Keratinocyte (primary cell): ENCODE measurements at regions not wholly inside any gene's neighbourhood (a gene's known extent, or its start where the extent isn't known, plus 50 kb on each side); places are given as distances from the start of the nearest gene placed in this dataset.

ENCODE experiments used
- DNase-seq: peaks from one replicate; pipeline ENCODE4 v3.0.0-alpha.2; 2011; ENCODE audit warnings: low read depth, missing footprints, low spot score
- FAIRE-seq: peaks from 2 replicates; lab custom pipeline; 2011; peaks lifted over from hg19 to GRCh38; lab: Jason Lieb, UNC
- H2AFZ ChIP-seq: 2 replicates; pipeline ENCODE4 v1.6.0; 2012; ENCODE audit warnings: low read length, control low read depth, inconsistent platforms; ENCODE audit not compliant: control insufficient read depth
- H3K27ac ChIP-seq: 2 replicates; pipeline ENCODE4 v1.5.1; 2011; ENCODE audit warnings: low read length; ENCODE audit not compliant: control insufficient read depth, insufficient read depth
- H3K27me3 ChIP-seq: 3 replicates; pipeline ENCODE4 v1.6.0; 2011; ENCODE audit warnings: low read length; ENCODE audit not compliant: control insufficient read depth, insufficient read depth; ENCODE audit errors: extremely low read depth
- H3K36me3 ChIP-seq, 2 experiments: 2 replicates in 1 of 2; 3 replicates in 1 of 2; pipeline ENCODE4 v1.5.1; 2011; ENCODE audit warnings: low read length in 2 of 2, mild to moderate bottlenecking in 1 of 2; ENCODE audit not compliant: control insufficient read depth in 2 of 2, insufficient read depth in 2 of 2; ENCODE audit errors: extremely low read depth in 1 of 2
- H3K4me1 ChIP-seq: 3 replicates; pipeline ENCODE4 v1.5.1; 2011; ENCODE audit warnings: low read length; ENCODE audit not compliant: control insufficient read depth, insufficient read depth; ENCODE audit errors: extremely low read depth
- H3K4me2 ChIP-seq: 3 replicates; pipeline ENCODE4 v1.6.0; 2011; ENCODE audit warnings: low read depth, low read length; ENCODE audit not compliant: control insufficient read depth, insufficient read depth; ENCODE audit errors: extremely low read depth
- H3K4me3 ChIP-seq, 3 experiments: fragments of 200-600 bp in 1 of 3; sonication (generic) in 1 of 3; 2 replicates in 2 of 3; 3 replicates in 1 of 3; pipeline ENCODE4 v1.5.1; 2011 to 2016; ENCODE audit warnings: low read length in 3 of 3, mild to moderate bottlenecking in 3 of 3, control low read depth in 2 of 3, inconsistent platforms in 1 of 3, low read depth in 1 of 3, mixed read lengths in 1 of 3, mixed run types in 1 of 3, moderate library complexity in 1 of 3; ENCODE audit not compliant: control insufficient read depth in 2 of 3, insufficient read depth in 2 of 3; ENCODE audit errors: extremely low read depth in 1 of 3
- H3K79me2 ChIP-seq: 2 replicates; pipeline ENCODE4 v1.6.0; 2012; ENCODE audit warnings: low read length; ENCODE audit not compliant: control insufficient read depth, insufficient read depth
- H3K9ac ChIP-seq: 3 replicates; pipeline ENCODE4 v1.6.0; 2011; ENCODE audit warnings: low read length; ENCODE audit not compliant: control insufficient read depth, insufficient read depth; ENCODE audit errors: extremely low read depth
- H3K9me1 ChIP-seq: 3 replicates; pipeline ENCODE4 v1.6.0; 2011; ENCODE audit warnings: low read length; ENCODE audit not compliant: control insufficient read depth, insufficient read depth; ENCODE audit errors: extremely low read depth
- H3K9me3 ChIP-seq: 2 replicates; pipeline ENCODE4 v1.5.1; 2012; ENCODE audit warnings: low read depth, low read length; ENCODE audit not compliant: control insufficient read depth
- H4K20me1 ChIP-seq: 3 replicates; pipeline ENCODE4 v1.6.0; 2011; ENCODE audit warnings: low read length; ENCODE audit not compliant: control insufficient read depth, insufficient read depth; ENCODE audit errors: extremely low read depth
- EZH2 ChIP-seq: IDR thresholded peaks from one replicate; pipeline ENCODE4 v1.6.1; 2012; ENCODE audit warnings: inconsistent platforms, mild to moderate bottlenecking, low read length, moderate library complexity
- dilution Hi-C: fragments of 300-500 bp; cut with MboI; formaldehyde crosslinking; loops from one replicate; pipeline ENCODE4 v1.7.0; 2020; ENCODE audit warnings: low sequenced_read_pairs; ENCODE audit not compliant: extremely low pct_ligation_motif_present
- TF ChIP-seq, protein P1 (sequence below), 3 experiments: IDR thresholded peaks in 1 of 3; conservative IDR thresholded peaks in 1 of 3; optimal IDR thresholded peaks in 1 of 3; 2 replicates in 2 of 3; 3 replicates in 1 of 3; pipeline versions ENCODE3 to v1.5.1; 2011; ENCODE audit warnings: low read length in 3 of 3, mild to moderate bottlenecking in 3 of 3, moderate library complexity in 2 of 3, control low read depth in 1 of 3, inconsistent platforms in 1 of 3; ENCODE audit not compliant: insufficient read depth in 2 of 3; ENCODE audit errors: extremely low read depth in 1 of 3

DNA sequence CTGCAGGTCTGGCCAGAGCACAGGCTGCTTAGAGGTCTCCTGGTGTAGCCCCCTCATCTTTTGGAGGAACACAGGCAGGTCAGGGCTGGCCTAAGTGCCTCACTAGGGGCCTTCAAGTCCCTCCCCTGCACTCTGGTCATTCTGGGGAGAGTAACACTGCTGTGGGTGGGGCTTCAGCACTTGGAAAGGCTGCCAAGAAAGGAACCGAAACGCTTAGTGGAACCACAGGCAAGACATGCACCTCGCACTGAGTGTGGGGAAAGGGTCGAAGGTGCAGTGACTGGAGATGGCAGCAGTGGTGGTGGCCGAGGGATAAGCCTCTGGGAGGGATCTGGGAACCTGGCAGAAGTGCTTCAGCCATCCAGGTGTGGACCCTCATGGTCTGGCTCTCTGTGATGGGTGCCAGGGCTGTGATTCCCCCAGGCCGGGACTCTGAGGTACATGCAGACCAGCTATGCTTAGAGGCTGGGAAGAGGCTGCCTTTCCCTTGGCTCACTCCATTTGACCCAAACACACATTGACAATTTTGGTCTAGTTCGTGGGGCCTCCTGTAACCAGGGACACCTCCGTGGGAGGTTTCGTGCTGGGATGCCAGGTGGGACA is 182.9 kb upstream of the CSF3R start:
- no peaks in the 10 kb centered on the region for H3K27me3 ChIP-seq

DNA sequence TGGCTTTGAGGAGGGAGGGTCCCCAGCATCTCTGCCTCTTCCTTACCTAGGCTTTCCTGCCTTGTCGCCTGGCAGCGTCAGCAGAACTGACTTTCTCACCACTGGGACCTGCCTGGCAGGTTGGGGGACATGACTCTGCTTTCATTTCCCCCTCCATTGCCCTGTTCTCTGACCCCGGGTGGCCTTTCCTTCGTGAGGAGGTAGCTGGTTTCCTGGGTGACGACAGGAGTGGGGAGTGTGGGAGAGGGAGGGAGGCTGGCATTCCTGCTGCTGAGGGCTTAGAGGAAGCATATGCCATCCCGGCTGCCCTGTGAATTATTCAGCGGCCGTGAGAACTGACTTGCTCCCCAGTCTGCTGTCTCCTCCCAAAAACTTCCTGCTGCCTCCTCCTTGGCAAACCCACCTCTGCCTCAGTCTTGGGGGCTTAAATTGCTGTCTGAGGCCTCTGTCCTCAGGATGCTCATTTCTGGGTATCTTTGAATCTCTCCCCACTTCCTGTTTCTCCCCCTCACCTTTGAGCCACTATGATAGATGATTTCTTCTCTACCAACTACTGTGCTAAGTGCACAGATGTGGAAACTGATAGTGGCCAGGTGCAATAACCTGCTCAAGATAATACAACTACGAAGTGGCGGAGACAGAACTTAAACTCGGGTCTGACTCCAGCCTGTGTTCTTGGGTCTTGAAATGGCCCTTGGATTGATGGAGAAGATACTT is 182.0 kb upstream of the CSF3R start:
- dilution Hi-C loops = no loop called here
- no peak overlapping the region for H3K4me3 ChIP-seq
- no peaks in the 10 kb centered on the region for H3K27me3 ChIP-seq
- H4K20me1 ChIP-seq = no peaks in the 10 kb centered on the region
- H3K79me2 ChIP-seq = no peaks in the 10 kb centered on the region
- H3K9me3 ChIP-seq = no peaks in the 10 kb centered on the region
- H3K27ac ChIP-seq = no peak overlapping the region
- H3K36me3 ChIP-seq = no peaks in the 10 kb centered on the region
- FAIRE-seq (no peak), DNase-seq (no peak)
- H3K4me2 ChIP-seq = no peak overlapping the region
- H3K9ac ChIP-seq = no peak overlapping the region
- no peaks in the 10 kb centered on the region for H3K9me1 ChIP-seq
- no peaks in the 10 kb centered on the region for H3K4me1 ChIP-seq
- H2AFZ ChIP-seq = no peak overlapping the region
- TF ChIP-seq, protein P1, sequence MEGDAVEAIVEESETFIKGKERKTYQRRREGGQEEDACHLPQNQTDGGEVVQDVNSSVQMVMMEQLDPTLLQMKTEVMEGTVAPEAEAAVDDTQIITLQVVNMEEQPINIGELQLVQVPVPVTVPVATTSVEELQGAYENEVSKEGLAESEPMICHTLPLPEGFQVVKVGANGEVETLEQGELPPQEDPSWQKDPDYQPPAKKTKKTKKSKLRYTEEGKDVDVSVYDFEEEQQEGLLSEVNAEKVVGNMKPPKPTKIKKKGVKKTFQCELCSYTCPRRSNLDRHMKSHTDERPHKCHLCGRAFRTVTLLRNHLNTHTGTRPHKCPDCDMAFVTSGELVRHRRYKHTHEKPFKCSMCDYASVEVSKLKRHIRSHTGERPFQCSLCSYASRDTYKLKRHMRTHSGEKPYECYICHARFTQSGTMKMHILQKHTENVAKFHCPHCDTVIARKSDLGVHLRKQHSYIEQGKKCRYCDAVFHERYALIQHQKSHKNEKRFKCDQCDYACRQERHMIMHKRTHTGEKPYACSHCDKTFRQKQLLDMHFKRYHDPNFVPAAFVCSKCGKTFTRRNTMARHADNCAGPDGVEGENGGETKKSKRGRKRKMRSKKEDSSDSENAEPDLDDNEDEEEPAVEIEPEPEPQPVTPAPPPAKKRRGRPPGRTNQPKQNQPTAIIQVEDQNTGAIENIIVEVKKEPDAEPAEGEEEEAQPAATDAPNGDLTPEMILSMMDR (optimal IDR thresholded peaks at IDR 0.05 in 1 of 3, IDR thresholded peaks at IDR 0.05 in 1 of 3, conservative IDR thresholded peaks at IDR 0.05 in 1 of 3; ENCODE audit: extremely low read depth in 1 of 3, insufficient read depth in 2 of 3, low read length in 3 of 3) = no peak
- TF ChIP-seq EZH2 = no peak

More for the DNA sequence above, 182.9 kb upstream of the CSF3R start:
- Histone ChIP-seq H3K4me1 (no peaks in the 10 kb centered on the region), H3K9me1 (no peaks in the 10 kb centered on the region), H2AFZ (no peak overlapping the region), H3K9me3 (no peaks in the 10 kb centered on the region), H3K4me3 (no peak overlapping the region), H3K4me2 (no peak overlapping the region), H3K79me2 (no peaks in the 10 kb centered on the region), H3K36me3 (no peaks in the 10 kb centered on the region), H3K27ac (no peak overlapping the region), H4K20me1 (no peaks in the 10 kb centered on the region), H3K9ac (no peak overlapping the region)
- FAIRE-seq (no peak), DNase-seq (no peak)
- dilution Hi-C loops = no loop called here
- TF ChIP-seq EZH2 = no peak
- TF ChIP-seq, protein P1 (optimal IDR thresholded peaks at IDR 0.05 in 1 of 3, IDR thresholded peaks at IDR 0.05 in 1 of 3, conservative IDR thresholded peaks at IDR 0.05 in 1 of 3; ENCODE audit: extremely low read depth in 1 of 3, insufficient read depth in 2 of 3, low read length in 3 of 3) = no peak
